ENCODE measurements at regions not wholly inside any gene's neighbourhood (a gene's known extent, or its start where the extent isn't known, plus 50 kb on each side); places are given as distances from the start of the nearest gene placed in this dataset.

DNA sequence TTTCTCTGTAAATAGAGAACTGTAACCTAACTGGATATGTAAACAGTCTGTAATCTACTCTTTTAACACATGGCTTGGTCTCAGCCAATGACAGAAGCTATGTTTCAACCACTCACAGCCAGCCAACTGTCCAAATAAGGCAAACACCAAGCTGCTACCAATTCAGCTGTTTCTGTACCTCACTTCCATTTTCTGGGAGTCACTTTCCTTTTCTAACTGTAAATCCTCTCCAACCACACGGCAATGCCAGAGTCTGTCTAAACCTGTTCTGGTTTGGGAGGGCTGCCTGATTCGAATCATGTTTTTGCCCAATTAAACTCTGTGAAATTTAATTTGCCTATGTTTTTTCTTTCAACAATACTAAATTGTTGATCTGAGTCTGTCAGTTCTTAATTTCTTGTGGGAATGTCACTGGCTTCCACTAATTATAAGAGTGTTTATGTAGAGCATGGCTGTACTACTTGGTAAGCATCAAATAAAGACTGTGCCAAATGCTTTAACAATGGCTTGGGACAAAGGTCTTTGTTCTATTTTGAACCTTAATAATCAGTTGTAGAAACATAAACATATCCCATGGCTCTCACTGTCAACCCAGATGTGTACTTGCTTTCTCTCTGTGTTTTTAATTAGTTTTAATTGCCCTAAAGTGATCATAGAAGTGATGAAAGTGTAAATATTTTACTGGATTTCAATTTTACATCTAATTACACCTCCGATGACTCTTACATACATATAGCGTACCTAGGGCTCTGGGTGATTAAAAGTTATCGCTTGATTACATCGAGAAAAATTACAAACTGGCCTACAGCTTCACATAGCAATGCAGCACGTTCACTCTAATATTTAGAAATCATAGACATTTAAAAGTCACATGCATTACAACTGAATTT, 1144.6 kb upstream of the TMPRSS15 start:
- Histone ChIP-seq H3K27ac (no peak overlapping the region), H3K9me3 (peaks cover 9% of the 10 kb centered on the region), H3K4me3 (no peak overlapping the region), H3K36me3 (no peaks in the 10 kb centered on the region), H3K27me3 (no peaks in the 10 kb centered on the region), H3K4me1 (no peaks in the 10 kb centered on the region)
- no peak for DNase-seq (ENCODE audit: low spot score in 2 of 2)
- WGBS = 68% methylated on average over 7 of the region's 7 CpGs
- no peak for TF ChIP-seq EP300 (IDR thresholded peaks at IDR 0.05)
- TF ChIP-seq, protein P1, sequence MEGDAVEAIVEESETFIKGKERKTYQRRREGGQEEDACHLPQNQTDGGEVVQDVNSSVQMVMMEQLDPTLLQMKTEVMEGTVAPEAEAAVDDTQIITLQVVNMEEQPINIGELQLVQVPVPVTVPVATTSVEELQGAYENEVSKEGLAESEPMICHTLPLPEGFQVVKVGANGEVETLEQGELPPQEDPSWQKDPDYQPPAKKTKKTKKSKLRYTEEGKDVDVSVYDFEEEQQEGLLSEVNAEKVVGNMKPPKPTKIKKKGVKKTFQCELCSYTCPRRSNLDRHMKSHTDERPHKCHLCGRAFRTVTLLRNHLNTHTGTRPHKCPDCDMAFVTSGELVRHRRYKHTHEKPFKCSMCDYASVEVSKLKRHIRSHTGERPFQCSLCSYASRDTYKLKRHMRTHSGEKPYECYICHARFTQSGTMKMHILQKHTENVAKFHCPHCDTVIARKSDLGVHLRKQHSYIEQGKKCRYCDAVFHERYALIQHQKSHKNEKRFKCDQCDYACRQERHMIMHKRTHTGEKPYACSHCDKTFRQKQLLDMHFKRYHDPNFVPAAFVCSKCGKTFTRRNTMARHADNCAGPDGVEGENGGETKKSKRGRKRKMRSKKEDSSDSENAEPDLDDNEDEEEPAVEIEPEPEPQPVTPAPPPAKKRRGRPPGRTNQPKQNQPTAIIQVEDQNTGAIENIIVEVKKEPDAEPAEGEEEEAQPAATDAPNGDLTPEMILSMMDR (IDR thresholded peaks at IDR 0.05) = no peak
- TF ChIP-seq POLR2AphosphoS5 (IDR thresholded peaks at IDR 0.05) = no peak
- no peak for TF ChIP-seq POLR2A (IDR thresholded peaks at IDR 0.05)

DNA sequence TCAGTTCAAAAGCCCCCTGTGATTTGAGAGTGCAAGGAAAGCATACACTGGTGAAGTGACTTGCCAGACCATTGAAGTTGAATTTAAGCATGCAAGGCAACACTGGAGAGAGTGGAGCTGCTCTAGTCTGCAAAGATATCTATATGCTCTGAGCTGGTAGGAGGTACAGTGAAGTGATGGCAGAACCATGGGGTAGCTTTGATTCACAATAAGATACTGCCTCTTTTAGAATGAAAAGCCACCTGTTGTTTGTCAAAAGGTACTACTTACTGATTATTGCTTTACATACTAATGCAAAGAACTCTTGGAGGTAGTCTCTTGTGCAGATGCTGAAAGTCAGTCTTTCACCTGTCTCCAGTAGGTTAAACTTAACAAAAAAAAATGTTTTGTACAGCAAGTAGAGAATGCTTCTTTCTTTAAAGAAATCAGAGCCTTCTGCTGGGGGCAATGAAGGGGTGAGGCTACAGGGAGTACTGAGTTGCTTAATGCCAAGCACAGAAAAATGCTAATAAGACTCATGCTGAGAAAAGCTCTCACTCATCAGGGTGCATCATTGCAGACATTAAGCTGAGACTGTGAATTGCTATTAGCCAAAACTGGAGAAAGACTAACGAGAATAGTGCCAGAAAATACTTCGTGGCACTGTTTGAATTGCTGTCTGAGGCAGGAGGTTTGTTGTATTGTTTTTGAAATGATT, 1150.5 kb upstream of the TMPRSS15 start:
- Histone ChIP-seq H3K36me3 (no peaks in the 10 kb centered on the region), H3K9me3 (no peaks in the 10 kb centered on the region), H3K4me3 (no peak overlapping the region), H3K4me1 (no peaks in the 10 kb centered on the region), H3K27ac (no peak overlapping the region), H3K27me3 (no peaks in the 10 kb centered on the region)
- TF ChIP-seq POLR2AphosphoS5 (IDR thresholded peaks at IDR 0.05) (no peak), EP300 (IDR thresholded peaks at IDR 0.05) (no peak), POLR2A (IDR thresholded peaks at IDR 0.05) (no peak)
- TF ChIP-seq, protein P1 (IDR thresholded peaks at IDR 0.05) = no peak
- no peak for DNase-seq (ENCODE audit: low spot score in 2 of 2)
- WGBS = 41% methylated on average over 2 of the region's 2 CpGs

DNA sequence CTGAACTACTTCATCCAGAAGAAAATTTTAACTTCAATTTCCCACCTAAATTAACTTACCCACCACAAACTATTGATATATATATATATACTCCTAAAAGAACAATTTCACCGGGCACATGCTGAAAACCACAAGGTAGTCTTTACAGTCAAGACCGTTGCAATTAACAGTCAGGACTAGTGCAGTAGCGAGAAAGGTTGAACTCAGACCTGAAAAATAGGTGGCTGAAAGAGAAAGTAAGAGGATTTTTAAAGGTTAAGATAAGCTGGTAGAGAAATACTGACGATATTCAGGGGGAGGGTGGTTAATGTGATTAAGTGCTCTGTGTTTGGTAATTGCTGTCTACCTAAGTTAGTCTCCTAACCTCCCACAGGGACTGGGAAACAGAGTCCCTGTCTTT, 1153.5 kb upstream of the TMPRSS15 start:
- WGBS = 82% methylated on average over 4 of the region's 4 CpGs
- no peak for DNase-seq (ENCODE audit: low spot score in 2 of 2)

DNA sequence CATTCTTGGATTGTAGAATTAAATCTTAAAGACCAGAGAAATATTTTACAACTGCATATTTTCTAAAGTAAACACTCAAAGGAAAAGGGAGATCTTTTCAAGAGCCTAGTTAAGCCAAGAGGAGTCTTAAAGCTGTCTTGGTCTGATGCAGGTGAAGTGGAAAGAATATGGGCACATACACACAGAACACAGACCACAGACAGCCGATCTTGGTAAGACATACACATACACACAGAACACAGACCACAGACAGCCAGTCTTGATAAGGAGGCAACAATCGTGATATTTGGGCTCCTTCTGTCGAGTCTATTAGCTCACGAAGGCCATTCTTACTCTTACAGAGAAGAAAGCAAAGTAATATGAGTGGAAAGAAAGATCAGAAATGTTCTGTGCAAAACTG, 1153.9 kb upstream of the TMPRSS15 start:
- no peak overlapping the region for H3K4me3 ChIP-seq
- H3K36me3 ChIP-seq = no peaks in the 10 kb centered on the region
- no peaks in the 10 kb centered on the region for H3K27me3 ChIP-seq
- H3K4me1 ChIP-seq = no peaks in the 10 kb centered on the region
- TF ChIP-seq, protein P1 (IDR thresholded peaks at IDR 0.05) = no peak
- TF ChIP-seq POLR2A (IDR thresholded peaks at IDR 0.05) = no peak
- TF ChIP-seq POLR2AphosphoS5 (IDR thresholded peaks at IDR 0.05) = no peak
- TF ChIP-seq EP300 (IDR thresholded peaks at IDR 0.05) = no peak
- DNase-seq (ENCODE audit: low spot score in 2 of 2) = no peak
- H3K27ac ChIP-seq = no peak overlapping the region
- 84% methylated on average over 4 of the region's 4 CpGs for WGBS
- H3K9me3 ChIP-seq = no peaks in the 10 kb centered on the region

More for the DNA sequence above, 1153.5 kb upstream of the TMPRSS15 start:
- H3K4me3 ChIP-seq = no peak overlapping the region
- H3K36me3 ChIP-seq = no peaks in the 10 kb centered on the region
- H3K9me3 ChIP-seq = no peaks in the 10 kb centered on the region
- no peaks in the 10 kb centered on the region for H3K27me3 ChIP-seq
- no peak for TF ChIP-seq POLR2AphosphoS5 (IDR thresholded peaks at IDR 0.05)
- no peak for TF ChIP-seq EP300 (IDR thresholded peaks at IDR 0.05)
- TF ChIP-seq POLR2A (IDR thresholded peaks at IDR 0.05) = no peak
- TF ChIP-seq, protein P1 (IDR thresholded peaks at IDR 0.05) = no peak
- H3K27ac ChIP-seq = no peak overlapping the region
- no peaks in the 10 kb centered on the region for H3K4me1 ChIP-seq

DNA sequence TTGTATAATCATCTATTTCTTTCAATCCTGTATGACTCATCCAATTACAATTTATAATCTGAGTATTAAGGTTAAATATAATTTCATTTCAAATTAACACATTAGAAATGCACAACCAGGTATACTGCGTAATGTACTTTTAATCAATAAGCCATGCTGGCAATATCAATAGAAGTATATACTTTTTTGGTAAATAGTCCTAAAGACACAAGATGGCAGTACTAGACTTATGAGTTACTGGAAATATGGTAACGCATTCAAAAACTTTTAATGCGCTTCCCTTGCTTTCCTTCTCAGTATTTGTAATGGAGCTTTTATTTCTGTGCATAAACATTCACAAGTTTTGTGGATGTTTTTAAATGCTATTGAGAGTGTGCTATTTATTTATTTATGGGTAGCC, 1162.0 kb upstream of the TMPRSS15 start:
- TF ChIP-seq POLR2A (IDR thresholded peaks at IDR 0.05) = no peak
- TF ChIP-seq POLR2AphosphoS5 (IDR thresholded peaks at IDR 0.05) = no peak
- TF ChIP-seq, protein P1 (IDR thresholded peaks at IDR 0.05) = no peak
- TF ChIP-seq EP300 (IDR thresholded peaks at IDR 0.05) = no peak
- 92% methylated on average over 3 of the region's 3 CpGs for whole genome bisulfite sequencing

More for the DNA sequence above, 1162.0 kb upstream of the TMPRSS15 start:
- no peak for DNase-seq (ENCODE audit: low spot score in 2 of 2)
- no peaks in the 10 kb centered on the region for H3K4me1 ChIP-seq
- H3K36me3 ChIP-seq = no peaks in the 10 kb centered on the region
- H3K9me3 ChIP-seq = no peaks in the 10 kb centered on the region
- H3K27me3 ChIP-seq = no peaks in the 10 kb centered on the region
- H3K4me3 ChIP-seq = no peak overlapping the region
- no peak overlapping the region for H3K27ac ChIP-seq
